Liver (tissue), 8 donors: ENCODE measurements at regions not wholly inside any gene's neighbourhood (a gene's known extent, or its start where the extent isn't known, plus 50 kb on each side); places are given as distances from the start of the nearest gene placed in this dataset.

ENCODE experiments used
- DNase-seq: peaks from one replicate; pipeline ENCODE4 v3.0.0-alpha.2; 2017; ENCODE audit warnings: low spot score
- H3K27ac ChIP-seq, 2 donors: one replicate each; pipeline ENCODE4 v1.7.0; 2013; ENCODE audit warnings: inconsistent platforms in 2 of 2, low read length in 2 of 2, control low read depth in 1 of 2, low read depth in 1 of 2, mild to moderate bottlenecking in 1 of 2
- H3K27me3 ChIP-seq, 4 donors: one replicate each; pipeline versions ENCODE4 v1.6.1 to v1.7.0; 2013; ENCODE audit warnings: low read length in 3 of 4, inconsistent platforms in 1 of 4, mild to moderate bottlenecking in 1 of 4, moderate library complexity in 1 of 4; ENCODE audit not compliant: control insufficient read depth in 4 of 4, insufficient read depth in 4 of 4
- H3K36me3 ChIP-seq, 4 donors: one replicate each; pipeline versions ENCODE4 v1.6.1 to v1.7.0; 2013; ENCODE audit warnings: low read length in 3 of 4, mild to moderate bottlenecking in 3 of 4, low read depth in 1 of 4, moderate library complexity in 1 of 4; ENCODE audit not compliant: control insufficient read depth in 4 of 4, insufficient read depth in 3 of 4
- H3K4me1 ChIP-seq, 4 donors: one replicate each; pipeline versions ENCODE4 v1.6.1 to v1.7.0; 2013; ENCODE audit warnings: low read length in 3 of 4, mild to moderate bottlenecking in 3 of 4, moderate library complexity in 1 of 4; ENCODE audit not compliant: control insufficient read depth in 4 of 4, insufficient read depth in 4 of 4
- H3K4me3 ChIP-seq, 3 donors: one replicate each; pipeline versions ENCODE4 v1.6.1 to v1.7.0; 2013; ENCODE audit warnings: low read length in 3 of 3, control low read depth in 1 of 3, low read depth in 1 of 3, mild to moderate bottlenecking in 1 of 3
- H3K9ac ChIP-seq, 2 donors: one replicate each; pipeline ENCODE4 v1.7.0; 2013; ENCODE audit warnings: low read length in 2 of 2, mild to moderate bottlenecking in 2 of 2, moderate library complexity in 2 of 2, control low read depth in 1 of 2, low read depth in 1 of 2
- H3K9me3 ChIP-seq, 4 donors: one replicate each; pipeline versions ENCODE4 v1.6.1 to v1.7.0; 2013; ENCODE audit warnings: low read length in 3 of 4; ENCODE audit not compliant: control insufficient read depth in 4 of 4
- ATF3 ChIP-seq: IDR thresholded peaks from 2 replicates; pipeline ENCODE4 v1.6.1; 2016; ENCODE audit warnings: antibody characterized with exemption
- CTCF ChIP-seq: fragments of 150-350 bp; IDR thresholded peaks from 2 replicates; pipeline ENCODE4 v1.5.1; 2017; ENCODE audit warnings: improper control_type of control experiment, low read depth, low read length; ENCODE audit not compliant: missing input control
- EGR1 ChIP-seq, 2 donors: IDR thresholded peaks; 2 replicates each; pipeline ENCODE4 v1.6.1; 2016 to 2018; ENCODE audit warnings: antibody characterized with exemption in 2 of 2, low read depth in 2 of 2
- FOXA1 ChIP-seq: IDR thresholded peaks from 2 replicates; pipeline ENCODE4 v1.6.1; 2016; ENCODE audit warnings: antibody characterized with exemption
- FOXA2 ChIP-seq: IDR thresholded peaks from 2 replicates; pipeline ENCODE4 v1.6.1; 2016; ENCODE audit warnings: antibody characterized with exemption
- GABPA ChIP-seq, 2 donors: IDR thresholded peaks in 1 of 2; conservative IDR thresholded peaks in 1 of 2; 2 replicates each; pipeline ENCODE4 v1.6.1; 2016; ENCODE audit warnings: antibody characterized with exemption in 2 of 2, mild to moderate bottlenecking in 1 of 2, moderate library complexity in 1 of 2
- HNF4A ChIP-seq, 2 donors: conservative IDR thresholded peaks; 2 replicates each; pipeline ENCODE4 v1.6.1; 2016; ENCODE audit warnings: antibody characterized with exemption in 2 of 2, mild to moderate bottlenecking in 2 of 2
- HNF4G ChIP-seq: IDR thresholded peaks from 2 replicates; pipeline ENCODE4 v1.6.1; 2016; ENCODE audit warnings: antibody characterized with exemption
- JUND ChIP-seq, 2 donors: IDR thresholded peaks; 2 replicates each; pipeline ENCODE4 v1.6.1; 2016; ENCODE audit warnings: antibody characterized with exemption in 2 of 2
- MAX ChIP-seq: IDR thresholded peaks from 2 replicates; pipeline ENCODE4 v1.6.1; 2016; ENCODE audit warnings: antibody characterized with exemption
- NR2F2 ChIP-seq: IDR thresholded peaks from 2 replicates; pipeline ENCODE4 v1.6.1; 2016; ENCODE audit warnings: antibody characterized with exemption
- RAD21 ChIP-seq, 2 donors: IDR thresholded peaks; 2 replicates each; pipeline ENCODE4 v1.6.1; 2016; ENCODE audit warnings: antibody characterized with exemption in 2 of 2, mild to moderate bottlenecking in 2 of 2
- REST ChIP-seq: IDR thresholded peaks from 2 replicates; pipeline ENCODE4 v1.6.1; 2016; ENCODE audit warnings: antibody characterized with exemption, mild to moderate bottlenecking
- RXRA ChIP-seq, 2 donors: IDR thresholded peaks; 2 replicates each; pipeline ENCODE4 v1.6.1; 2017 to 2018; ENCODE audit warnings: antibody characterized with exemption in 2 of 2, mild to moderate bottlenecking in 1 of 2
- SP1 ChIP-seq: IDR thresholded peaks from 2 replicates; pipeline ENCODE4 v1.6.1; 2018; ENCODE audit warnings: antibody characterized with exemption, mild to moderate bottlenecking
- TAF1 ChIP-seq: conservative IDR thresholded peaks from 2 replicates; pipeline ENCODE4 v1.6.1; 2016; ENCODE audit warnings: antibody characterized with exemption, mild to moderate bottlenecking
- YY1 ChIP-seq: IDR thresholded peaks from 2 replicates; pipeline ENCODE4 v1.6.1; 2016; ENCODE audit warnings: antibody characterized with exemption, mild to moderate bottlenecking
- ZBTB33 ChIP-seq: IDR thresholded peaks from 2 replicates; pipeline ENCODE4 v1.6.1; 2016; ENCODE audit warnings: antibody characterized with exemption
- WGBS: extraction: QIAGEN DNeasy Blood & Tissue Kit; methylation state at CpG from one replicate; pipeline ENCODE4 v1.1.7; 2013; 5-methylcytosine and 5-hydroxymethylcytosine counted together
- donor health status: healthy.
- donor health status: healthy.
- donor health status: healthy.
- donor health status: healthy.
- donor health status: healthy.

GRCh38 chr3:30458376-30459171 lies 147.8 kb upstream of the TGFBR2 start:
- DNase-seq = no peak
- H3K9me3 ChIP-seq = no peaks in the 10 kb centered on the region
- no peaks in the 10 kb centered on the region for H3K36me3 ChIP-seq
- H3K4me3 ChIP-seq = no peak overlapping the region
- no peak overlapping the region for H3K27ac ChIP-seq
- H3K4me1 ChIP-seq = no peaks in the 10 kb centered on the region
- WGBS = 89% methylated on average over 1 of the region's 1 CpG
- H3K27me3 ChIP-seq = no peaks in the 10 kb centered on the region
- TF ChIP-seq HNF4G (no peak), YY1 (no peak), RAD21 (IDR thresholded peaks at IDR 0.05) (no peak), SP1 (no peak), ATF3 (no peak), TAF1 (no peak)
- no peak overlapping the region for H3K9ac ChIP-seq

- H3K36me3 ChIP-seq = no peaks in the 10 kb centered on the region
- H3K9me3 ChIP-seq = no peaks in the 10 kb centered on the region
- DNase-seq = no peak
- TF ChIP-seq CTCF = no peak
- TF ChIP-seq EGR1 (IDR thresholded peaks at IDR 0.05; ENCODE audit: low read depth in 2 of 2) = no peak
- TF ChIP-seq FOXA1 = no peak
- TF ChIP-seq SP1 = no peak
- no peak for TF ChIP-seq TAF1
- TF ChIP-seq REST = no peak
- TF ChIP-seq HNF4A (conservative IDR thresholded peaks at IDR 0.05) = no peak
- TF ChIP-seq MAX = no peak
- TF ChIP-seq HNF4G = no peak
- TF ChIP-seq GABPA (IDR thresholded peaks at IDR 0.05 in 1 of 2, conservative IDR thresholded peaks at IDR 0.05 in 1 of 2) = no peak
- no peak for TF ChIP-seq YY1
- no peak for TF ChIP-seq ZBTB33
- TF ChIP-seq RAD21 (IDR thresholded peaks at IDR 0.05) = no peak
- TF ChIP-seq NR2F2 = no peak
- TF ChIP-seq JUND (IDR thresholded peaks at IDR 0.05) = no peak
- no peak for TF ChIP-seq ATF3
- TF ChIP-seq FOXA2 = no peak
- TF ChIP-seq RXRA (IDR thresholded peaks at IDR 0.05) = no peak
- no peak overlapping the region for H3K9ac ChIP-seq
- H3K4me3 ChIP-seq = no peak overlapping the region
- H3K27me3 ChIP-seq = no peaks in the 10 kb centered on the region
- no peaks in the 10 kb centered on the region for H3K4me1 ChIP-seq
- WGBS = 84% methylated on average over 2 of the region's 2 CpGs
- no peak overlapping the region for H3K27ac ChIP-seq
Measured at GRCh38 chr3:30461311-30461710, 145.1 kb upstream of the TGFBR2 start.
